Mesendoderm (in vitro differentiated cells): ENCODE measurements at regions not wholly inside any gene's neighbourhood (a gene's known extent, or its start where the extent isn't known, plus 50 kb on each side); places are given as distances from the start of the nearest gene placed in this dataset.

Experiments used
- DNase-seq: peaks from one replicate; pipeline ENCODE4 v3.0.0; 2013
- H2AK5ac ChIP-seq: 2 replicates; pipeline ENCODE4 v1.6.1; 2013; ENCODE audit warnings: low read length, inconsistent platforms
- H2BK120ac ChIP-seq: 2 replicates; pipeline ENCODE4 v1.6.1; 2013; ENCODE audit warnings: low read depth, mild to moderate bottlenecking, low read length, moderate library complexity, mixed read lengths
- H2BK15ac ChIP-seq: replicated peaks from 2 replicates; pipeline ENCODE4 v1.6.1; 2013; ENCODE audit warnings: low read depth, mild to moderate bottlenecking, moderate library complexity
- H2BK5ac ChIP-seq: 2 replicates; pipeline ENCODE4 v1.6.1; 2013; ENCODE audit warnings: low read length, inconsistent platforms
- H3K18ac ChIP-seq: 2 replicates; pipeline ENCODE4 v1.6.1; 2013; ENCODE audit warnings: mild to moderate bottlenecking, low read length, mixed read lengths
- H3K23ac ChIP-seq: one replicate; pipeline ENCODE4 v1.6.1; 2013; ENCODE audit warnings: low read length
- H3K27ac ChIP-seq: 2 replicates; pipeline ENCODE4 v1.5.1; 2013; ENCODE audit warnings: low read depth, mild to moderate bottlenecking, inconsistent platforms, low read length, moderate library complexity
- H3K27me3 ChIP-seq: 2 replicates; pipeline ENCODE4 v1.6.1; 2013; ENCODE audit warnings: low read length, control low read depth, mild to moderate bottlenecking, inconsistent platforms; ENCODE audit not compliant: insufficient read depth, poor library complexity
- H3K36me3 ChIP-seq: 2 replicates; pipeline ENCODE4 v1.6.1; 2013; ENCODE audit warnings: low read length, inconsistent platforms; ENCODE audit not compliant: control insufficient read depth, insufficient read depth
- H3K4ac ChIP-seq: one replicate; pipeline ENCODE4 v1.6.1; 2013; ENCODE audit warnings: low read depth, mild to moderate bottlenecking, low read length, moderate library complexity
- H3K4me1 ChIP-seq: 2 replicates; pipeline ENCODE4 v1.6.1; 2013; ENCODE audit warnings: low read depth, low read length, inconsistent platforms; ENCODE audit not compliant: control insufficient read depth
- H3K4me2 ChIP-seq: 2 replicates; pipeline ENCODE4 v1.6.1; 2013; ENCODE audit warnings: low read length
- H3K4me3 ChIP-seq: 2 replicates; pipeline ENCODE4 v1.5.1; 2013; ENCODE audit warnings: mild to moderate bottlenecking, low read length
- H3K56ac ChIP-seq: one replicate; pipeline ENCODE4 v1.6.1; 2013; ENCODE audit warnings: low read length
- H3K79me1 ChIP-seq: 2 replicates; pipeline ENCODE4 v1.6.1; 2013; ENCODE audit warnings: low read length, inconsistent platforms
- H3K79me2 ChIP-seq: 2 replicates; pipeline ENCODE4 v1.6.1; 2013; ENCODE audit warnings: mild to moderate bottlenecking, low read length; ENCODE audit not compliant: control insufficient read depth, insufficient read depth
- H3K9ac ChIP-seq: 2 replicates; pipeline ENCODE4 v1.6.1; 2013; ENCODE audit warnings: low read length, inconsistent platforms
- H4K5ac ChIP-seq: one replicate; pipeline ENCODE4 v1.6.1; 2013; ENCODE audit warnings: low read length
- H4K8ac ChIP-seq: one replicate; pipeline ENCODE4 v1.6.1; 2013; ENCODE audit warnings: low read depth, mild to moderate bottlenecking, control low read depth, low read length, moderate library complexity
- WGBS: extraction: QIAGEN DNeasy Blood & Tissue Kit; methylation state at CpG from one replicate; pipeline ENCODE4 v1.1.7; 2013; ENCODE audit warnings: low lambda C conversion rate, missing lambda C conversion rate; ENCODE audit not compliant: insufficient coverage; ENCODE audit errors: extremely low coverage; 5-methylcytosine and 5-hydroxymethylcytosine counted together

DNA sequence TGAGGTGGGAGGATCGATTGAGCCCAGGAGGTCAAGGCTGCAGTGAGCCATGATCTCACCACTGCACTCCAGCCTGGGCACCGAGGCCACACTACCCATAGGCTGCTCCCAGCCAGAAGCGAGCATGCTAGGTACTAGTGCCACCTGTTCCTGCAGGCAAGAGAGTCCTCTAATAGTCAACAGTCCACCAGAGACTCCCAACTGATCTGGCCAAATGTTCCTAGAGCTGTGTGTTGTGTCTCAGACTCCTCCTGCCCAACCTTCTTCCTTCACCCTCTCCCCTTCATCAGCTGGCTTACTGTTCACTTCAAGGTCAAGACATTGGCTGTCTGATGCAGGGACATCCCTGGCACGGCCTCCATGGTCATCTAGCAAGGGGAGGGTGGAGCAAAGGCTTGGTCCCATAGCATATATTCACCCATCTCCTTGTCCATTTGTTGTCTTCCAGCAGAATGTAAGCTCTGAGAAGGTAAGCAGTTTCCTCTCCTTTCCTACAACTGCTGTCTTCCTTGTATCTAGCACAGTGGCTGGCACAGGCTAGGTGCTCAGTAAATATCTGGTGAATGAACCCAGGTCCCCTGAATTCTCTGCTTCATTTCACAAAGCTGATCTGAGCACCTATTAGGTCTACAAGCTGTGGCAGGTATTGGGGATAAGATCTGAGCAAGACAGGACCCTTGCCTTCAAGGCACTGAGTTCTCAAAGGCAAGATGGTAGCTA is 126.2 kb upstream of the SERPIND1 start:
- no peak overlapping the region for H2BK120ac ChIP-seq
- H3K27ac ChIP-seq = no peak overlapping the region
- H3K4ac ChIP-seq = no peak overlapping the region
- DNase-seq = no peak
- no peaks in the 10 kb centered on the region for H3K4me1 ChIP-seq
- no peak overlapping the region for H4K8ac ChIP-seq
- H3K27me3 ChIP-seq = no peaks in the 10 kb centered on the region
- no peak overlapping the region for H3K18ac ChIP-seq
- no peak overlapping the region for H3K56ac ChIP-seq
- no peaks in the 10 kb centered on the region for H3K79me2 ChIP-seq
- no peak overlapping the region for H2BK15ac ChIP-seq
- H2BK5ac ChIP-seq = no peak overlapping the region
- H3K79me1 ChIP-seq = no peaks in the 10 kb centered on the region
- WGBS = no CpG with 5 or more reads among the region's 4 CpGs
- no peak overlapping the region for H3K4me2 ChIP-seq
- no peak overlapping the region for H3K4me3 ChIP-seq
- H3K23ac ChIP-seq = no peak overlapping the region
- H2AK5ac ChIP-seq = no peak overlapping the region
- H3K36me3 ChIP-seq = no peaks in the 10 kb centered on the region
- H4K5ac ChIP-seq = no peak overlapping the region
- no peak overlapping the region for H3K9ac ChIP-seq

DNA sequence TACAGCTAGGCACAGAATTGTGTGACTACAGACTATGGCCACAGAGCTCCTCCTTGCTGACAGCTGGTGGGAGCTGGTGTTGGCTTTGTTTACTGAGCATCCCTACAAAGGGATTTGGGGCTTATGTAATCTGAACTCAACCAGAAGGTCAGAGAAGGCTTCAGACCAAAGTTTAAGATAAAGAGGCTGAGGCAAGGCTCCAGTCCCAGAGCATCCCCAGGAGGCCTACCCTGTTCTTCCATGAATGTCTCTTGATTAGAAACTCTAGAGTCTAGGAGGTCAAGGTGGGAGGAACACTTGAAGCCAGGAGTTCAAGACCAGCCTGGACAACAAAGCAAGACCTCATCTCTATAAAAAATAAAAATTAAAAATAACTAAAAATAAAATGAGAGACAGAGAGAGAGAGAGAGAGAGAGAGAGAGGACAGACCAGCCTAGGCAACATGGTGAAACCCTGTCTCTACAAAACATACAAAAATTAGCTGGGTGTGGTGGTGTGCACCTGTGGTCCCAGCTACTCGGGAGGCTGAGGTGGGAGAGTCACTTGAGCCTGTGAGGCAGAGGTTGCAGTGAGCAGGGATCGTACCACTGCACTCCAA is 125.5 kb upstream of the SERPIND1 start:
- Histone ChIP-seq H3K56ac (no peak overlapping the region), H3K36me3 (no peaks in the 10 kb centered on the region), H3K4me1 (no peaks in the 10 kb centered on the region), H2BK15ac (no peak overlapping the region), H2BK5ac (no peak overlapping the region), H3K79me1 (no peaks in the 10 kb centered on the region), H3K18ac (no peak overlapping the region), H3K4ac (no peak overlapping the region), H3K9ac (no peak overlapping the region), H2BK120ac (no peak overlapping the region), H4K8ac (no peak overlapping the region), H3K4me2 (no peak overlapping the region), H2AK5ac (no peak overlapping the region), H4K5ac (no peak overlapping the region), H3K79me2 (no peaks in the 10 kb centered on the region), H3K4me3 (no peak overlapping the region), H3K27me3 (no peaks in the 10 kb centered on the region), H3K23ac (no peak overlapping the region), H3K27ac (no peak overlapping the region)
- no CpG with 5 or more reads among the region's 2 CpGs for WGBS
- peak; percentile 21 for DNase-seq

- no peak overlapping the region for H3K56ac ChIP-seq
- H3K4me3 ChIP-seq = no peak overlapping the region
- no peak overlapping the region for H3K4me2 ChIP-seq
- H3K18ac ChIP-seq = no peak overlapping the region
- H2BK120ac ChIP-seq = no peak overlapping the region
- no CpG with 5 or more reads among the region's 13 CpGs for WGBS
- H3K4me1 ChIP-seq = no peaks in the 10 kb centered on the region
- DNase-seq = no peak
- no peak overlapping the region for H4K8ac ChIP-seq
- no peaks in the 10 kb centered on the region for H3K27me3 ChIP-seq
- no peaks in the 10 kb centered on the region for H3K79me1 ChIP-seq
- no peak overlapping the region for H2BK15ac ChIP-seq
- no peaks in the 10 kb centered on the region for H3K79me2 ChIP-seq
- no peak overlapping the region for H2AK5ac ChIP-seq
- no peak overlapping the region for H3K9ac ChIP-seq
- H3K4ac ChIP-seq = no peak overlapping the region
- H2BK5ac ChIP-seq = no peak overlapping the region
- no peak overlapping the region for H4K5ac ChIP-seq
- H3K36me3 ChIP-seq = no peaks in the 10 kb centered on the region
- H3K27ac ChIP-seq = no peak overlapping the region
- H3K23ac ChIP-seq = no peak overlapping the region
Observed at GRCh38 chr22:20650294-20651207, 123.4 kb upstream of the SERPIND1 start.

DNA sequence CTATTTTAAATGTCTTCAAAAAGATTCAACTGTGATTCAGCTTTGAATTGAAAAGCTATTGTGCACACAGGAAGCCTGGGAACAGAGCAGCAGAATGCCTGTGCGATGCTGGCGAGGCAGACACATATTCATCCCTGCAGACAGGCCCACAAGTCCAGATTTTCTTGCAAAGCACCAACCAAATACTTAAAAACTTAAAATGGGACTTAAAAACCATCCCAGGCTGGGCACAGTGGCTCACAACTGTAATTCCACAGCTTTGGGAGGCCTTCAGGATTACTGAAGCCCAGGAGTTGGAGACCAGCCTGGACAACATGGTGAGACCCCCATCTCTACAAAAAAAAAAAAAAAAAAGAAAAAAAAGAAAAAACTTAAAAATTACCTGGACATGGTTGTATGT is 122.6 kb upstream of the SERPIND1 start:
- Histone ChIP-seq H4K8ac (no peak overlapping the region), H2BK120ac (no peak overlapping the region), H3K4me3 (no peak overlapping the region), H3K27ac (no peak overlapping the region), H3K27me3 (no peaks in the 10 kb centered on the region), H3K4ac (no peak overlapping the region), H3K9ac (no peak overlapping the region), H3K4me2 (no peak overlapping the region), H3K18ac (no peak overlapping the region), H3K79me1 (no peaks in the 10 kb centered on the region), H3K79me2 (no peaks in the 10 kb centered on the region), H3K56ac (no peak overlapping the region), H4K5ac (no peak overlapping the region), H3K4me1 (no peaks in the 10 kb centered on the region), H3K36me3 (no peaks in the 10 kb centered on the region), H2BK5ac (no peak overlapping the region), H2BK15ac (no peak overlapping the region), H2AK5ac (no peak overlapping the region), H3K23ac (no peak overlapping the region)
- WGBS = no CpG with 5 or more reads among the region's 2 CpGs
- no peak for DNase-seq

GRCh38 chr22:20652130-20652529 is 121.8 kb upstream of the SERPIND1 start:
- WGBS = no CpG with 5 or more reads among the region's 6 CpGs

More at GRCh38 chr22:20652130-20652529, 121.8 kb upstream of the SERPIND1 start:
- Histone ChIP-seq H3K4me3 (no peak overlapping the region), H3K27me3 (no peaks in the 10 kb centered on the region), H3K9ac (no peak overlapping the region), H3K36me3 (no peaks in the 10 kb centered on the region), H3K56ac (no peak overlapping the region), H3K4me1 (no peaks in the 10 kb centered on the region), H3K4ac (no peak overlapping the region), H2BK15ac (no peak overlapping the region), H3K79me1 (no peaks in the 10 kb centered on the region), H3K23ac (no peak overlapping the region), H3K79me2 (no peaks in the 10 kb centered on the region), H4K5ac (no peak overlapping the region), H4K8ac (no peak overlapping the region), H3K27ac (no peak overlapping the region), H3K4me2 (no peak overlapping the region), H2BK5ac (no peak overlapping the region), H2BK120ac (no peak overlapping the region), H2AK5ac (no peak overlapping the region), H3K18ac (no peak overlapping the region)
- no peak for DNase-seq
